Transverse colon (tissue), 4 donors: ENCODE measurements at regions not wholly inside any gene's neighbourhood (a gene's known extent, or its start where the extent isn't known, plus 50 kb on each side); places are given as distances from the start of the nearest gene placed in this dataset.

Experiments used
- DNase-seq: peaks from one replicate; pipeline ENCODE4 v3.0.0-alpha.2; 2019
- H3K27ac ChIP-seq, 4 donors: fragments of 200-600 bp; sonication (generic); 2 replicates each; pipeline ENCODE4 v1.5.1; 2016 to 2018; ENCODE audit warnings: inconsistent platforms in 4 of 4
- H3K27me3 ChIP-seq: fragments of 200-600 bp; sonication (generic); 2 replicates; pipeline ENCODE4 v1.5.1; 2017; ENCODE audit warnings: inconsistent platforms
- H3K36me3 ChIP-seq, 4 donors: fragments of 200-600 bp; sonication (generic); 2 replicates each; pipeline ENCODE4 v1.5.1; 2017 to 2019; ENCODE audit warnings: inconsistent platforms in 4 of 4
- H3K4me1 ChIP-seq, 4 donors: fragments of 200-600 bp; sonication (generic); 2 replicates each; pipeline ENCODE4 v1.5.1; 2017 to 2020; ENCODE audit warnings: inconsistent platforms in 4 of 4
- H3K4me3 ChIP-seq, 4 donors: fragments of 200-600 bp; sonication (generic); 1 replicate in 1 of 4; 2 replicates in 3 of 4; pipeline versions ENCODE4 v1.5.1 to v1.6.1; 2017 to 2019; ENCODE audit warnings: inconsistent platforms in 4 of 4
- H3K9me3 ChIP-seq, 2 donors: fragments of 200-600 bp; sonication (generic); 2 replicates each; pipeline ENCODE4 v1.5.1; 2017 to 2019; ENCODE audit warnings: inconsistent platforms in 2 of 2
- EP300 ChIP-seq: sonication (generic); formaldehyde crosslinking; IDR thresholded peaks from one replicate; pipeline ENCODE4 v1.6.1; 2017; ENCODE audit warnings: antibody characterized with exemption, low read depth
- POLR2A ChIP-seq: fragments of 450-650 bp; IDR thresholded peaks from one replicate; pipeline ENCODE4 v1.6.1; 2016; ENCODE audit warnings: antibody characterized with exemption, mild to moderate bottlenecking, moderate library complexity
- POLR2AphosphoS5 ChIP-seq, 3 donors: sonication (generic); formaldehyde crosslinking; IDR thresholded peaks; one replicate each; pipeline ENCODE4 v1.6.1; 2016; ENCODE audit warnings: antibody characterized with exemption in 3 of 3
- WGBS, 2 donors: methylation state at CpG; one replicate each; pipeline ENCODE4 v1.1.5; 2018; ENCODE audit warnings: low coverage in 1 of 2; 5-methylcytosine and 5-hydroxymethylcytosine counted together
- in situ Hi-C, 4 donors: fragments of 200-750 bp; cut with MboI; loops; one replicate each; pipeline versions ENCODE4 v1.15.0 to v1.15.1; 2017; ENCODE audit warnings: low sequenced_read_pairs in 3 of 4, low pct_ligation_motif_present in 1 of 4, low pct_unique_long_range_greater_than_20kb in 1 of 4
- intact Hi-C: fragments of 100-400 bp; cut with DNase I; formaldehyde crosslinking; loops from one replicate; pipeline ENCODE4 v1.15.1; 2023; ENCODE audit warnings: low total_unique reads
- TF ChIP-seq, protein P1 (sequence below), 5 experiments: fragments of 200-600 bp in 3 of 5; fragments of 450-650 bp in 2 of 5; sonication (generic) in 3 of 5; IDR thresholded peaks; 1 replicate in 2 of 5; 2 replicates in 3 of 5; pipeline ENCODE4 v1.5.1; 2016 to 2017; ENCODE audit warnings: antibody characterized with exemption in 5 of 5, inconsistent platforms in 3 of 5, mild to moderate bottlenecking in 2 of 5, moderate library complexity in 1 of 5

DNA sequence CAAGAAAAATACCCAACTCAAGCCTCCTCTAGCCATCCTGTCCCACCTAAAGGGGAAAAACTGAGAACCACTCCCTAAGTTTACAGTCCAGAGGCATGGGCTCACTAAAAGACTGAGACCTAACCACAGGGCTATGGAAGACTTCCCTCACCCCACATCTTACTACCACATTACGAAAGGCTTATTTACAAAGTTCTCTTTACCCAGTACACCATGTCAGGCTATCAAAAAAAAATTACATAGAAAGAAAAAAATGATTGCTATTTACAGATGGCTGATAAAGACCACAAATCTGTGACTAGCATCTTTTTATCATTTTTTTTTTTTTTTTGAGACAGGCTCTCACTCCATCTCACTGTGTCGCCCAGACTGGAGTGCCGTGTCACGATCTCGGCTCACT, 69.7 kb upstream of the TNPO1 start:
- Histone ChIP-seq H3K4me3 (no peak overlapping the region), H3K4me1 (no peaks in the 10 kb centered on the region), H3K27me3 (no peaks in the 10 kb centered on the region), H3K36me3 (no peaks in the 10 kb centered on the region), H3K9me3 (no peaks in the 10 kb centered on the region), H3K27ac (no peak overlapping the region)
- 85 to 92% methylated on average over 2 to 5 of the region's 5 CpGs for WGBS, 2 donors
- in situ Hi-C loops = no loop called here
- TF ChIP-seq POLR2AphosphoS5 (IDR thresholded peaks at IDR 0.05) (no peak), POLR2A (no peak), EP300 (no peak)
- TF ChIP-seq, protein P1, sequence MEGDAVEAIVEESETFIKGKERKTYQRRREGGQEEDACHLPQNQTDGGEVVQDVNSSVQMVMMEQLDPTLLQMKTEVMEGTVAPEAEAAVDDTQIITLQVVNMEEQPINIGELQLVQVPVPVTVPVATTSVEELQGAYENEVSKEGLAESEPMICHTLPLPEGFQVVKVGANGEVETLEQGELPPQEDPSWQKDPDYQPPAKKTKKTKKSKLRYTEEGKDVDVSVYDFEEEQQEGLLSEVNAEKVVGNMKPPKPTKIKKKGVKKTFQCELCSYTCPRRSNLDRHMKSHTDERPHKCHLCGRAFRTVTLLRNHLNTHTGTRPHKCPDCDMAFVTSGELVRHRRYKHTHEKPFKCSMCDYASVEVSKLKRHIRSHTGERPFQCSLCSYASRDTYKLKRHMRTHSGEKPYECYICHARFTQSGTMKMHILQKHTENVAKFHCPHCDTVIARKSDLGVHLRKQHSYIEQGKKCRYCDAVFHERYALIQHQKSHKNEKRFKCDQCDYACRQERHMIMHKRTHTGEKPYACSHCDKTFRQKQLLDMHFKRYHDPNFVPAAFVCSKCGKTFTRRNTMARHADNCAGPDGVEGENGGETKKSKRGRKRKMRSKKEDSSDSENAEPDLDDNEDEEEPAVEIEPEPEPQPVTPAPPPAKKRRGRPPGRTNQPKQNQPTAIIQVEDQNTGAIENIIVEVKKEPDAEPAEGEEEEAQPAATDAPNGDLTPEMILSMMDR (IDR thresholded peaks at IDR 0.05) = no peak
- intact Hi-C loops = no loop called here
- no peak for DNase-seq

DNA sequence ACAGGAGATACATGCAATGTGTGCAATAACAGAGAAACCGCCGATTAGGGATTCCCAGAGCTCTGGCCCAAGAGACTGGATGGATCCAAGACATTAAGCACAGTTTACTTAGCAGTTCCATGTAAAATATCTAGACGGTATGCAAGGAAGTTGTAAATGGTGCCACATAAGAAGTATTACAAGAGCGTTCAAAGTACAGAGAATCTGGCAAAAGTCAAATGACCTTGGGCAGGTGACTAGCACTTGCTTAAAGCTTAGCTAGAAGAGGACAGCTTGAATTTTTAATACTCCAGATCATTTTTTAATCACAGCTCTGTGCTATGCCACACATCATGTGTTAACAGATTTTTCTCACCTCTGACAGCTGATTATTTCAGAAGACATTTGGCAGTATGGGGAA, 72.3 kb upstream of the TNPO1 start:
- in situ Hi-C loops (no loop called here), intact Hi-C loops (no loop called here)
- 83% methylated on average over 4 of the region's 4 CpGs for WGBS, 2 donors
- TF ChIP-seq, protein P1 (IDR thresholded peaks at IDR 0.05) = no peak
- no peak for DNase-seq
- Histone ChIP-seq H3K4me1 (no peaks in the 10 kb centered on the region), H3K27ac (no peak overlapping the region), H3K4me3 (no peak overlapping the region), H3K36me3 (no peaks in the 10 kb centered on the region), H3K9me3 (no peaks in the 10 kb centered on the region), H3K27me3 (no peaks in the 10 kb centered on the region)

DNA sequence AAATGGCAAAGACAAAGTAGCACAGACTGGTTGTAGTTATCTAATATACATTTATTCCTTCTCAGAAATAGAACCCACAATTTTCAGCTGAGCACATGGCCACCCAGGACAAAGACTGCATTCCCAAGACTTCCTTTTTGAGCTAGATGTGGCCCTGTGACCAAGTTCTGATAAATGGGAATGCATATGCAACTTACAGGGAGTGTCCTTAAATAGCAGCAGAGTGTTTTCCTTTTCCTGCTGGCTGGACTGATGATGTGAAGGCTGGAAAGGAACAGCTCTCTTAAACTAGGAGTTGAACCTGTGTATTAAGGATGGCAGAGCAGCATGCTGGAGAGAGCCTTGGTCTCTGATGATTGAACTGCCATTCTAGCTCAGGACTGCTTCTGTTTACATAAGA, 74.7 kb upstream of the TNPO1 start:
- intact Hi-C loops (no loop called here), in situ Hi-C loops (no loop called here)
- H3K36me3 ChIP-seq = no peaks in the 10 kb centered on the region
- no peak for TF ChIP-seq POLR2A
- no peak for TF ChIP-seq EP300
- TF ChIP-seq, protein P1 (IDR thresholded peaks at IDR 0.05) = no peak
- no peak for TF ChIP-seq POLR2AphosphoS5 (IDR thresholded peaks at IDR 0.05)
- H3K9me3 ChIP-seq = no peaks in the 10 kb centered on the region
- no peak for DNase-seq
- H3K27me3 ChIP-seq = no peaks in the 10 kb centered on the region
- H3K27ac ChIP-seq = no peak overlapping the region
- H3K4me3 ChIP-seq = no peak overlapping the region
- no peaks in the 10 kb centered on the region for H3K4me1 ChIP-seq

DNA sequence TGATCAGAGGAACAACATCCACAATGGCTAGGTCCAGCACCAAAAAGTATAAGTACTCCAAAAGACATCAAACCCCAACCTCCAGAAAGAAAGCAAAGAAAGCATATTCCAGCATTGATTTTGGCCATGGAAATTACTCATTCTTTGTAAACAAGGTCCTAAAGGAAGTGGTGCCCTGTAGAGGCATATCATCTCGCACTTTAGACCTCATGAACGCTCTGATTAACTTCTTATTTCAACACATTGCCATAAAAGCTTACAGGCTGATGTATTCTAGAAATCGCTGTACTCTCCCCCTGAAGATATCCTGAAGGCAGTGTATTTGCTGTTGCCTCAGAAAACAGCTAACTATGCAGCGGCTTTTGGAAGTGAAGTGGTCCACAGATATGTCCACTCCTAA, 82.7 kb upstream of the TNPO1 start:
- TF ChIP-seq EP300 = no peak
- TF ChIP-seq POLR2AphosphoS5 (IDR thresholded peaks at IDR 0.05) = no peak
- TF ChIP-seq, protein P1 (IDR thresholded peaks at IDR 0.05) = no peak
- no peak for TF ChIP-seq POLR2A
- 61% methylated on average over 4 of the region's 4 CpGs; no CpG with 5 or more reads in 1 of the 2 donors for WGBS, 2 donors
- no peak overlapping the region for H3K27ac ChIP-seq
- intact Hi-C loops = no loop called here
- H3K36me3 ChIP-seq = no peaks in the 10 kb centered on the region
- no peak for DNase-seq
- no peaks in the 10 kb centered on the region for H3K27me3 ChIP-seq
- no peak overlapping the region for H3K4me3 ChIP-seq
- no peaks in the 10 kb centered on the region for H3K9me3 ChIP-seq
- in situ Hi-C loops = no loop called here
- no peaks in the 10 kb centered on the region for H3K4me1 ChIP-seq
